GM21526 (cell line): ENCODE measurements at regions not wholly inside any gene's neighbourhood (a gene's known extent, or its start where the extent isn't known, plus 50 kb on each side); places are given as distances from the start of the nearest gene placed in this dataset.
"Not testable (repeated sequence)": the region's sequence is repeated elsewhere in the genome, so short reads cannot be mapped to it uniquely, and the experiment has no call there.

Source experiments
- ATAC-seq: cut with Tn5 transposase; IDR thresholded peaks from one replicate; pipeline ENCODE4 v1.9.1; 2021; ENCODE audit warnings: moderate library complexity; ENCODE audit not compliant: unreplicated experiment, low FRiP score

- ATAC-seq = no peak
These were observed 596.2 kb upstream of the ADGRB3 start for GRCh38 chr6:68038815-68039408.

GRCh38 chr6:68032217-68032616, 602.9 kb upstream of the ADGRB3 start:
- no peak for ATAC-seq

GRCh38 chr6:68031054-68031453, 604.0 kb upstream of the ADGRB3 start:
- ATAC-seq = no peak

GRCh38 chr6:68026483-68026882, 608.6 kb upstream of the ADGRB3 start:
- ATAC-seq = no peak

GRCh38 chr6:68025764-68026163, 609.3 kb upstream of the ADGRB3 start:
- no peak for ATAC-seq

GRCh38 chr6:68024570-68025269, 610.4 kb upstream of the ADGRB3 start:
- no peak for ATAC-seq

- ATAC-seq = not testable (repeated sequence)
These were observed 612.1 kb upstream of the ADGRB3 start for GRCh38 chr6:68022968-68023367.

GRCh38 chr6:68013780-68014515, 621.1 kb upstream of the ADGRB3 start:
- no peak for ATAC-seq

GRCh38 chr6:68012822-68013221, 622.3 kb upstream of the ADGRB3 start:
- ATAC-seq = no peak

- ATAC-seq = no peak
These were observed 624.1 kb upstream of the ADGRB3 start for GRCh38 chr6:68010936-68011335.

- no peak for ATAC-seq
These were observed 626.6 kb upstream of the ADGRB3 start for GRCh38 chr6:68008445-68008844.

- ATAC-seq = no peak
These were observed 627.4 kb upstream of the ADGRB3 start for GRCh38 chr6:68007717-68008116.

- no peak for ATAC-seq
These were observed 648.3 kb upstream of the ADGRB3 start for GRCh38 chr6:67986694-67987232.

GRCh38 chr6:67976486-67976885, 658.6 kb upstream of the ADGRB3 start:
- ATAC-seq = no peak

GRCh38 chr6:67974931-67975330, 660.2 kb upstream of the ADGRB3 start:
- no peak for ATAC-seq

GRCh38 chr6:67971812-67972211, 663.3 kb upstream of the ADGRB3 start:
- ATAC-seq = no peak

- no peak for ATAC-seq
These were observed 668.3 kb upstream of the ADGRB3 start for GRCh38 chr6:67966830-67967229.

GRCh38 chr6:67956352-67956751, 678.7 kb upstream of the ADGRB3 start:
- ATAC-seq = no peak

GRCh38 chr6:67952948-67953347, 682.1 kb upstream of the ADGRB3 start:
- ATAC-seq = no peak

GRCh38 chr6:67952121-67952520, 683.0 kb upstream of the ADGRB3 start:
- no peak for ATAC-seq

- not testable (repeated sequence) for ATAC-seq
These were observed 687.3 kb upstream of the ADGRB3 start for GRCh38 chr6:67947762-67948161.
